HUES6 (cell line): ENCODE measurements at regions not wholly inside any gene's neighbourhood (a gene's known extent, or its start where the extent isn't known, plus 50 kb on each side); places are given as distances from the start of the nearest gene placed in this dataset.
"Not testable (repeated sequence)": the region's sequence is repeated elsewhere in the genome, so short reads cannot be mapped to it uniquely, and the experiment has no call there.

ENCODE experiments used
- H3K27ac ChIP-seq: 2 replicates; pipeline ENCODE4 v1.7.0; 2013; ENCODE audit warnings: low read depth, mild to moderate bottlenecking, low read length, inconsistent platforms
- H3K27me3 ChIP-seq: 2 replicates; pipeline ENCODE4 v1.6.1; 2013; ENCODE audit warnings: low read length; ENCODE audit not compliant: control insufficient read depth, insufficient read depth
- H3K36me3 ChIP-seq: 2 replicates; pipeline ENCODE4 v1.6.1; 2013; ENCODE audit warnings: low read length; ENCODE audit not compliant: control insufficient read depth, insufficient read depth
- H3K4me1 ChIP-seq: 2 replicates; pipeline ENCODE4 v1.6.1; 2013; ENCODE audit warnings: low read length; ENCODE audit not compliant: control insufficient read depth, insufficient read depth
- H3K4me3 ChIP-seq: 2 replicates; pipeline ENCODE4 v1.5.1; 2013; ENCODE audit warnings: low read depth, low read length
- H3K9ac ChIP-seq: one replicate; pipeline ENCODE4 v1.6.1; 2013; ENCODE audit warnings: mild to moderate bottlenecking, low read length
- H3K9me3 ChIP-seq: 2 replicates; pipeline ENCODE4 v1.6.1; 2013; ENCODE audit warnings: low read depth, low read length; ENCODE audit not compliant: control insufficient read depth, insufficient read depth

- not testable (repeated sequence) for H3K27ac ChIP-seq, H3K4me1 ChIP-seq, H3K4me3 ChIP-seq, H3K9ac ChIP-seq, H3K27me3 ChIP-seq, H3K36me3 ChIP-seq, H3K9me3 ChIP-seq
Measured at GRCh38 chr4:131729205-131729604, 1419.9 kb upstream of the PCDH10 start.

- H3K36me3 ChIP-seq, H3K9ac ChIP-seq, H3K27ac ChIP-seq, H3K4me3 ChIP-seq, H3K4me1 ChIP-seq, H3K9me3 ChIP-seq, H3K27me3 ChIP-seq: not testable (repeated sequence)
Measured at GRCh38 chr4:131729716-131730398, 1419.2 kb upstream of the PCDH10 start.

- H3K4me1 ChIP-seq, H3K9me3 ChIP-seq, H3K4me3 ChIP-seq, H3K27ac ChIP-seq, H3K9ac ChIP-seq, H3K36me3 ChIP-seq, H3K27me3 ChIP-seq: not testable (repeated sequence)
Measured at GRCh38 chr4:131730574-131730973, 1418.5 kb upstream of the PCDH10 start.

GRCh38 chr4:131732034-131732630, 1417.0 kb upstream of the PCDH10 start:
- not testable (repeated sequence) for H3K36me3 ChIP-seq, H3K9ac ChIP-seq, H3K9me3 ChIP-seq, H3K4me1 ChIP-seq, H3K4me3 ChIP-seq, H3K27ac ChIP-seq, H3K27me3 ChIP-seq

GRCh38 chr4:131734321-131734720, 1414.8 kb upstream of the PCDH10 start:
- H3K27ac ChIP-seq, H3K9ac ChIP-seq, H3K36me3 ChIP-seq, H3K4me3 ChIP-seq, H3K4me1 ChIP-seq, H3K9me3 ChIP-seq, H3K27me3 ChIP-seq: not testable (repeated sequence)

GRCh38 chr4:131734851-131735385, 1414.2 kb upstream of the PCDH10 start:
- not testable (repeated sequence) for H3K4me1 ChIP-seq, H3K9ac ChIP-seq, H3K36me3 ChIP-seq, H3K27me3 ChIP-seq, H3K4me3 ChIP-seq, H3K27ac ChIP-seq, H3K9me3 ChIP-seq

- H3K9ac ChIP-seq, H3K4me1 ChIP-seq, H3K9me3 ChIP-seq, H3K36me3 ChIP-seq, H3K27me3 ChIP-seq, H3K4me3 ChIP-seq, H3K27ac ChIP-seq: not testable (repeated sequence)
Measured at GRCh38 chr4:131738991-131739390, 1410.1 kb upstream of the PCDH10 start.

GRCh38 chr4:131741836-131742235, 1407.3 kb upstream of the PCDH10 start:
- H3K4me3 ChIP-seq, H3K36me3 ChIP-seq, H3K4me1 ChIP-seq, H3K9ac ChIP-seq, H3K27me3 ChIP-seq, H3K27ac ChIP-seq, H3K9me3 ChIP-seq: not testable (repeated sequence)

GRCh38 chr4:131742536-131743205, 1406.4 kb upstream of the PCDH10 start:
- not testable (repeated sequence) for H3K27me3 ChIP-seq, H3K36me3 ChIP-seq, H3K4me1 ChIP-seq, H3K9ac ChIP-seq, H3K27ac ChIP-seq, H3K9me3 ChIP-seq, H3K4me3 ChIP-seq

- H3K4me1 ChIP-seq, H3K36me3 ChIP-seq, H3K27me3 ChIP-seq, H3K9me3 ChIP-seq, H3K27ac ChIP-seq, H3K4me3 ChIP-seq, H3K9ac ChIP-seq: not testable (repeated sequence)
Measured at GRCh38 chr4:131743348-131743747, 1405.7 kb upstream of the PCDH10 start.

- not testable (repeated sequence) for H3K36me3 ChIP-seq, H3K27me3 ChIP-seq, H3K27ac ChIP-seq, H3K4me1 ChIP-seq, H3K4me3 ChIP-seq, H3K9ac ChIP-seq
- peaks cover 12% of the 10 kb centered on the region for H3K9me3 ChIP-seq
Measured at GRCh38 chr4:131747203-131747602, 1401.9 kb upstream of the PCDH10 start.
